GM19035 (cell line): ENCODE measurements at regions not wholly inside any gene's neighbourhood (a gene's known extent, or its start where the extent isn't known, plus 50 kb on each side); places are given as distances from the start of the nearest gene placed in this dataset.

Source experiments
- ATAC-seq: cut with Tn5 transposase; IDR thresholded peaks from one replicate; pipeline ENCODE4 v1.9.1; 2021; ENCODE audit not compliant: unreplicated experiment

- no peak for ATAC-seq
These were observed 194.2 kb upstream of the CNR1 start for GRCh38 chr6:88360203-88360797.

DNA sequence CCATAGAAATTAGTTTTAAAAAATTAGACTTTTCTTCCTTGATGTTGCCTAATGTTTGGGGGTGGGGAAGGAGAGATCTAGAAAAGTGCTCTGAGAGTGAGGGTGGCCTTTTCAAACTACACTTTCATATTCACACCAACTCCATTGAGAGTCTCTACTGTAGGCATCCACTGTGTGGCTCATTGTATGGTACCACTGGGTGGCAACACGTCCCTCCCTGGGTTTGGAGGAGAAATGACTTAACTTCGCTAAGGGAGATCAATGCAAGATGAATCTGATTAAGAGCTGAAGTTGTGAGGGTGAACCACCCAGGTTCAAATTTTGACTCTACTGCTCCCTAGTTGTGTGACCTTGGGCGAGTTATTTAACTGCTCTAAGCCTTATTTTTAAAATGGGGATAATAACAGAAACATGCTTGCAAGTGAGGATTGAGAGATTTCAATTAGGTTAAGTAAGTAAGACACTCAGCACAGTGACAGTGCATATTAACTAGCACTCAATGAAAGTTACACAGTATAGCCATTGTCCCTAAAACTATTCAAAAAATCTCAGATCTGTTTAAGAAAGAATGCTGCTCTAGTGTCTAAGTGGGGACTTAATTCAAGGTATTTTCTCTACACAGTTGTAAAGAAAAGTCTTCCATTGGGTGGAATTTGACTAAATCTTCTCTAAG is 193.5 kb upstream of the CNR1 start:
- ATAC-seq, result no peak

- no peak for ATAC-seq
These were observed 192.7 kb upstream of the CNR1 start for GRCh38 chr6:88358846-88359245.

DNA sequence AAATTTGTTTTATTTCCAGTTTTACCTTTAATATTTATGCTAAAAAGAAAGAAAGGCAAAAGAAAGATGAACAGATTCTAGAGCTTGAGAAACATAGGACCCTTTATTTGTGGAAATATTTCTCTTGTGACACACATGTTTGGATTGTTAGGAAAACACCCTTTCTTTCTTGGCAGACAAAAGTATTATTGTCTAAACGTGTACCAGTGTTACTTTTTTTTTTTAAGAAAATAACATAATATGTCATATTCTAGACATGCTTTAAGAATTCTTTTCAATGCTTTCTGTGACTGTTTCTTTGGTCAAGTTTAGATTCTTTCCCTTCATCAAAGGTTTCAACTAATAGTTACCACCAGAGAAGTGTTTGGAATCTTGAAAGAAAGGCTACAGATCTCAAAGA is 183.4 kb upstream of the CNR1 start:
- ATAC-seq, result no peak

DNA sequence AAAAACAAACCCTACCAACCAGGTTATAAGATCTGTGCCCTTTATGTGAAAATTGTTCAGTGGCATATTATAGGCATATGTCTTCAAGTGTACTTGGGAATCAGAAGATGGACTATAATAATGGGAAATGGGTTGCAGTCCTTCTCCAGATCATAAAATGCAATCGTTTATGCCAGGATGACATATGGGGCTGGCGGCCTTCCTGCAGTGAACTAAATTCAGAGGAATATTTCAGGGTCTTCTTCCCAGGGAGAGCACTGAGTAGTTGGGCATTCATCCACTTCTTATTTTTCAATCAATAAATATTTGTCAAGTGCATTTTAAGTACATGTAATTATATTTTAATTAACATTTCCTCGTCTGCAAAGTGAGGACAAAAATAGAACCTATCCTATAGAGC is 176.2 kb upstream of the CNR1 start:
- no peak for ATAC-seq

DNA sequence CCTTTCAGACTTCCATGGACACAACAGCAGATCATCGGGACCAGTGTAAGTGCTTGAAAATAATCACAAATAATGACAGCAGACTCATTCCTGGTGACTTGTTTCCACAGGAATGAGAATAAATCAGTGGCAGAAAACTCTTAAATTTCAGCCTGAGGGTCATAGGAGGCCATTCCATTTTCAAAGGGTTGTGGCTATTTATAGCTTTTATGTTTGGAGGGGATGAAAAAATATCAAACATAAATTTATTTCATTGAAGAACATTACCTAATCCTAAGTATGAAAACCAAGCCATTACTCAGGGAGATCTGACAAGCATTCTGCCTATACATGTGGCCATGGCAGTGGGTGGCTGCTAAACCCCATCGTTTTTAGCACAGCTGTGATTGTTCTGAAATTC is 173.6 kb upstream of the CNR1 start:
- no peak for ATAC-seq

DNA sequence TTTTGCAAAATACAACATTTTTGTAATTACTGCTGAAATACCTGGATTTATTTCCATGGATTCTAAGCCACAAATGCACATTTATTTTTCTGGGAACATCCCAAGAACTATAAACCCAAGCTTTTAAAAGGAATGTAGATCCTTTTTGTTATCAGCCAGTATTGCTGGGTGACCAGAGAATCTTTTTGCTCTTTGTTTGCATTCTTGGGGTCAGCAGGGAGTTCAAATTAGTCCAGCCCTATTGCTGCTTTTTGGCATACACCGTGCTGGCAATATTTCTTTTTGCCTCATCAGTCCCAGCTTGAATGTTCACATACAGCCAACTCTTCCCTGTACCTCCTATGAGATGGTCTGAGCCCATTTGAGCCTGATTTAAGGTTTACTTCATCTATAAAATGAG is 155.2 kb upstream of the CNR1 start:
- no peak for ATAC-seq

GRCh38 chr6:88311561-88311960 is 145.4 kb upstream of the CNR1 start:
- ATAC-seq, result no peak

GRCh38 chr6:88304520-88304919 is 138.4 kb upstream of the CNR1 start:
- no peak for ATAC-seq

DNA sequence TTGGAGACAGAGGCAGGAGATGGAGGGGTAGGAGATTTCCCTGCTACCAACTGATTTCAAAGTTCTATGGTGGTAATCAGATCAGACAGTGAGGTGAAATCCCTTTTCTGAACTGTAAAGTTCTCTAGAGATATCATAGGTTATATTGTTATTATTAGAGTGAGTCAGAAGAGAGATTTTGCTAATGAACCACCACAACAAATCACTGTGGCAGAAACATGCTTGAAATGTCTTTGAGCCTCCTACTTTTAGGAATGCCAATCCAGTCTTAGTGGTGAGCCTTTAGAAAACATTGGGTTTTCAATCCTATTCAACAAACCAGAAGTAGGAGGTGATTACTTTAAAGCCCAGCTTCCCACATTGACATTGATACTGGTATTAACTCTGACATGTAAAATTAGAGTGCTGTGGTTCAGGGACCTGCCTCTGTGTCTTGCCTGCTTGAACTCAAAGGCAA is 136.7 kb upstream of the CNR1 start:
- no peak for ATAC-seq

GRCh38 chr6:88301888-88302768 is 136.0 kb upstream of the CNR1 start:
- no peak for ATAC-seq

- no peak for ATAC-seq
These were observed 135.1 kb upstream of the CNR1 start for GRCh38 chr6:88301256-88301655.

DNA sequence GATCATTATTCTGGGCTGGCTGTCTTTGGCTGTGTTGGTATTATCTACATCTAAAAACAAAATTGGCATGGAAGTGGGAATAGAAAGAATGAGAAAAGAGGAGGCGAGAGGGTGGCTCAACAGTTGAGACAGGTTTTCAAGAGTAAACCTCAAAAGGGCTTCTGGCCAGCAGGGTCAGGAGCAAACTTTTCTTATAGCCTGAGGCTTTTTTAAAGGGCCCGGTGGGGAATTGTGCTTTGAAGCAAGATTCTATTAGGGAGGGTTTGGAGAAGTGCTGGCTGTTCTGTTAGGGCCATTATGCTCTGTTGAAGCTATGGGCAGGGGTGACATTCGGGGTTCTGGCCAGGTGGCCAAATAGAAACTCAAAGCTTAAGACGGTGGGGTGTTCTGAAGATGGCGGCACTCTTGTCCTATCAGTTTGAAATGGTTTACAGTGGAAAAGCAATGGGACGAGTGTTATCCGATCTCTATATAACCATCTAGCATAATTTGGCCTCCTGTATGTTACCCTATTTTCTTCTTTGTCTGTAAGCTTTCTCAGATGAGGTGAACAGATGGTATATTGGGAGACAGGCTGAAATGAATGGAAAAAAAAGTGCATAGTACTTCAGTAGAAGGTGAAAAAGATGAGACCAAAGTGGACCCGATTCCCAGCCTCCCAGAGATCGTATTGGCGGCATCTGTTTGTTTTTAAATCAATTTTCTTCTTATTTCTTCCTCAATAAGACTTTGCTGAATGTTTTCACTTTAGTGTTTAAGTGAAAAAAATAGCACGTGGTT is 132.1 kb upstream of the CNR1 start:
- ATAC-seq, result no peak

- no peak for ATAC-seq
These were observed 130.5 kb upstream of the CNR1 start for GRCh38 chr6:88296694-88297093.

GRCh38 chr6:88295663-88296062 is 129.5 kb upstream of the CNR1 start:
- ATAC-seq, result no peak

GRCh38 chr6:88294702-88295101 is 128.6 kb upstream of the CNR1 start:
- no peak for ATAC-seq

GRCh38 chr6:88290411-88290810 is 124.3 kb upstream of the CNR1 start:
- no peak for ATAC-seq

DNA sequence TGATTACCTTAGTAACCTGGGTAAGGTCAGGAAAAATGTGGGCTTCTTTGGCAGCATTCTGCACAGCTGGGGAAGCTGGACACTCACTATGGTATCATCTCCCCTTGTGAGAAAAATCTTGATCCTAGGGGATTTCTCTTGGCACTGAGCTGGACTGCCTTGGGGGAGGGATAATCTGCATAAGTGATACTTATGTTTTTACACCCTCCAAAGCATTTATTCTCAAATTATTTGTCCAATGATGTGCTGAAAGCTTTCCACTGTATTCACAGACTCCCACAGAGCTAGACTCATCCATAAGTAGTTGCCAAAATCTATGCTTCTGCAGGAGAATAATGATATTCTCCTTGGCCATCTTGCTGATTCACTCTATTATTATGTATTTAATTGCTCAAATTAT is 121.5 kb upstream of the CNR1 start:
- ATAC-seq, result no peak

GRCh38 chr6:88276331-88276730 is 110.2 kb upstream of the CNR1 start:
- no peak for ATAC-seq

- ATAC-seq, result no peak
These were observed 102.4 kb upstream of the CNR1 start for GRCh38 chr6:88268508-88268907.

GRCh38 chr6:88266126-88266525 is 100.0 kb upstream of the CNR1 start:
- ATAC-seq, result no peak
